Prostate gland (tissue), 2 donors: ENCODE measurements at regions not wholly inside any gene's neighbourhood (a gene's known extent, or its start where the extent isn't known, plus 50 kb on each side); places are given as distances from the start of the nearest gene placed in this dataset.

Experiments used
- DNase-seq: peaks from one replicate; pipeline ENCODE4 v3.0.0-alpha.2; 2019; ENCODE audit warnings: low spot score
- H3K27ac ChIP-seq, 2 donors: fragments of 200-600 bp; sonication (generic); 2 replicates each; pipeline ENCODE4 v1.5.1; 2017 to 2019
- H3K27me3 ChIP-seq: fragments of 200-600 bp; sonication (generic); replicated peaks from 2 replicates; pipeline ENCODE4 v1.5.1; 2019; ENCODE audit not compliant: insufficient read depth
- H3K36me3 ChIP-seq, 2 donors: fragments of 200-600 bp; sonication (generic); 1 replicate in 1 of 2; 2 replicates in 1 of 2; pipeline versions ENCODE4 v1.5.1 to v1.8.1; 2017 to 2019
- H3K4me1 ChIP-seq: fragments of 200-600 bp; sonication (generic); replicated peaks from 2 replicates; pipeline ENCODE4 v1.5.1; 2019
- H3K4me3 ChIP-seq, 2 donors: fragments of 200-600 bp; sonication (generic); 2 replicates each; pipeline ENCODE4 v1.5.1; 2017 to 2019
- H3K9me3 ChIP-seq: fragments of 200-600 bp; sonication (generic); 2 replicates; pipeline ENCODE4 v1.5.1; 2017
- POLR2A ChIP-seq: fragments of 450-650 bp; IDR thresholded peaks from one replicate; pipeline ENCODE4 v1.6.1; 2016; ENCODE audit warnings: antibody characterized with exemption, mild to moderate bottlenecking
- POLR2AphosphoS5 ChIP-seq: sonication (generic); formaldehyde crosslinking; IDR thresholded peaks from one replicate; pipeline ENCODE4 v1.6.1; 2017; ENCODE audit warnings: antibody characterized with exemption
- WGBS: methylation state at CpG from one replicate; pipeline ENCODE4 v1.1.5; 2018; 5-methylcytosine and 5-hydroxymethylcytosine counted together
- intact Hi-C: fragments of 100-400 bp; cut with DNase I; formaldehyde crosslinking; loops from one replicate; pipeline ENCODE4 v1.14.2; 2022
- TF ChIP-seq, protein P1 (sequence below), 4 experiments: fragments of 200-600 bp in 2 of 4; fragments of 450-650 bp in 2 of 4; sonication (generic) in 2 of 4; IDR thresholded peaks; 1 replicate in 3 of 4; 2 replicates in 1 of 4; pipeline ENCODE4 v1.5.1; 2016 to 2019; ENCODE audit warnings: antibody characterized with exemption in 4 of 4, mild to moderate bottlenecking in 2 of 4, moderate library complexity in 2 of 4

DNA sequence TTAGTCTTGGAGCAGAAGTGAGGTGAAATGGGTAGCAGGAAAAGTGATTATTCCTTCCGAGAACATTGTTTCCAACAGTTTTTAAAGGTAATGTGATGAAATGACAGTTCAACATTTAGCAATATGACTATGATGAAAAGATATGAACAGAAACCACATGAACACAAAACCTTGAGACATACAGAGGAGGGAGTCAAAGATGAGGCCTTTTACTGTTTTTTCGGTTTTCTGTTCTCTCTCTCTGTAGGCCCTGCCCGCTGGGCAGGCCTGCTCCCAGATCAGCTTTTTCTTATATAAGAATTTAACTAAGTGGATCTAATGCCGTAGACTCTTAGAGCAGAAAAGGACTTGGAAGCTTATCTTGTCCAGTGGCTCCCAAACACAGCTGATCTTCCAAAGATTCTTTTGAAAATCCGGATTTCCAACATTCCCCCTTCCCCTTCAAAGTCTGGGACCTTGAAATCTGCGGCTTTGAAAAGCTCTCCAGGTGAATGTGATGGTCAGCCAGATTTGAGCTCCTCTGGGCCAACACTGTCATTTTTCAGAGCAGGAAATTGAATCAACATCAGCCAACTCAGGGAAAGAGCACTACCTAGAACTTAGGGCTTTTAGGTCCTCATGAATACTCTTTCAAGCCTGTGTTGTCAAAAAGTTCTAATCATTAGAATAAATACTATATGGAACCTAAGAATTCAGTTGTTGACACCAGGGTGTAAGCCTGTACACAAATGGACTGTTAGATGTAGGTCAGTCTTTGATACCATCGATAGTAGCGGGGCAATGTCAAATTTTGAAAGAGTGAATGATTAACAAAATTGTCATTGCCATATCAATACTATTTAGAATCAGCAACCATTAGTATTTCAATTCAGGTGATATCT is 372.7 kb downstream of the SHQ1 start:
- H3K4me1 ChIP-seq, result no peaks in the 10 kb centered on the region
- TF ChIP-seq, protein P1, sequence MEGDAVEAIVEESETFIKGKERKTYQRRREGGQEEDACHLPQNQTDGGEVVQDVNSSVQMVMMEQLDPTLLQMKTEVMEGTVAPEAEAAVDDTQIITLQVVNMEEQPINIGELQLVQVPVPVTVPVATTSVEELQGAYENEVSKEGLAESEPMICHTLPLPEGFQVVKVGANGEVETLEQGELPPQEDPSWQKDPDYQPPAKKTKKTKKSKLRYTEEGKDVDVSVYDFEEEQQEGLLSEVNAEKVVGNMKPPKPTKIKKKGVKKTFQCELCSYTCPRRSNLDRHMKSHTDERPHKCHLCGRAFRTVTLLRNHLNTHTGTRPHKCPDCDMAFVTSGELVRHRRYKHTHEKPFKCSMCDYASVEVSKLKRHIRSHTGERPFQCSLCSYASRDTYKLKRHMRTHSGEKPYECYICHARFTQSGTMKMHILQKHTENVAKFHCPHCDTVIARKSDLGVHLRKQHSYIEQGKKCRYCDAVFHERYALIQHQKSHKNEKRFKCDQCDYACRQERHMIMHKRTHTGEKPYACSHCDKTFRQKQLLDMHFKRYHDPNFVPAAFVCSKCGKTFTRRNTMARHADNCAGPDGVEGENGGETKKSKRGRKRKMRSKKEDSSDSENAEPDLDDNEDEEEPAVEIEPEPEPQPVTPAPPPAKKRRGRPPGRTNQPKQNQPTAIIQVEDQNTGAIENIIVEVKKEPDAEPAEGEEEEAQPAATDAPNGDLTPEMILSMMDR (IDR thresholded peaks at IDR 0.05), result no peak
- TF ChIP-seq POLR2AphosphoS5 (no peak), POLR2A (no peak)
- no peak overlapping the region for H3K27ac ChIP-seq
- no peak overlapping the region for H3K4me3 ChIP-seq
- 92% methylated on average over 8 of the region's 8 CpGs for WGBS
- H3K36me3 ChIP-seq, result no peaks in the 10 kb centered on the region
- intact Hi-C loops, result no loop called here
- H3K27me3 ChIP-seq, result no peaks in the 10 kb centered on the region
- no peaks in the 10 kb centered on the region for H3K9me3 ChIP-seq
- DNase-seq, result no peak

DNA sequence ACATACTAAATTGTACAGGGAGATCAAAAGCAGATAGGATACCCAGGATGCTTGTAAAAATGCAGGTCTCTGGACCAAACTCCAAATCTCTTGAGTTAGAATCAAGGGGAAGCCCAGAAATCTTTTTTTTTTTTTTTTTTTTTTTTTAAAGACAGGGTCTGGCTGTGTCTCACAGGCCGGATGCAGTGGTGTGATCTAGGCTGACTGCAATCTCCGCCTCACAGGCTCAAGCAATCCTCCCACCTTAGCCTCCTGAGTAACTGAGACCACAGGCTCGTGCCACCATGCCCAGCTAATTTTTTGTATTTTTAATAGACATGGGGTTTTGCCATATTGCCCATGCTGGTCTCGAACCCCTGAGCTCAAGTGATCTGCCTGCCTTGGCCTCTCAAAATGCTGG is 373.5 kb downstream of the SHQ1 start:
- WGBS, result 95% methylated on average over 4 of the region's 4 CpGs
- no peak for TF ChIP-seq POLR2A
- TF ChIP-seq, protein P1 (IDR thresholded peaks at IDR 0.05), result no peak
- TF ChIP-seq POLR2AphosphoS5, result no peak
- intact Hi-C loops, result no loop called here

DNA sequence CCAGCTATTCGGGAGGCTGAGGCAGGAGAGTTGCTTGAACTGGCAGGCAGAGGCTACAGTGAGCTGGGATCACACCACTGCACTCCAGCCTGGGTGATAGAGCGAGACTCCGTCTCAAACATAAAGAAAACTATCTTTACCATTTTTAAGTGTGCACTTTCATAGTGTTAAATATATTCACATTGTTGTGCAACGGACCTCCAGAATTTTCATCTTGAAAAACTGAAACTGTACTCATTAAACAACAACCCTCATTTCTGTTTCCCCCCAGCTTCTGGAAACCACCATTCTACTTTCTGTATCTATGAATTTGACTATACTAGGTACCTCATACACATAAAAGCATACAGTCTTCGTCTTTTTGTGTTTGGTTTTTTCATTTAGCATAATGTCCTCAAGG is 375.1 kb downstream of the SHQ1 start:
- intact Hi-C loops, result no loop called here
- H3K27me3 ChIP-seq, result no peaks in the 10 kb centered on the region

More for the DNA sequence above, 373.5 kb downstream of the SHQ1 start:
- no peak overlapping the region for H3K4me3 ChIP-seq
- DNase-seq, result no peak
- no peaks in the 10 kb centered on the region for H3K9me3 ChIP-seq
- no peaks in the 10 kb centered on the region for H3K36me3 ChIP-seq
- no peaks in the 10 kb centered on the region for H3K4me1 ChIP-seq
- no peaks in the 10 kb centered on the region for H3K27me3 ChIP-seq
- H3K27ac ChIP-seq, result no peak overlapping the region

DNA sequence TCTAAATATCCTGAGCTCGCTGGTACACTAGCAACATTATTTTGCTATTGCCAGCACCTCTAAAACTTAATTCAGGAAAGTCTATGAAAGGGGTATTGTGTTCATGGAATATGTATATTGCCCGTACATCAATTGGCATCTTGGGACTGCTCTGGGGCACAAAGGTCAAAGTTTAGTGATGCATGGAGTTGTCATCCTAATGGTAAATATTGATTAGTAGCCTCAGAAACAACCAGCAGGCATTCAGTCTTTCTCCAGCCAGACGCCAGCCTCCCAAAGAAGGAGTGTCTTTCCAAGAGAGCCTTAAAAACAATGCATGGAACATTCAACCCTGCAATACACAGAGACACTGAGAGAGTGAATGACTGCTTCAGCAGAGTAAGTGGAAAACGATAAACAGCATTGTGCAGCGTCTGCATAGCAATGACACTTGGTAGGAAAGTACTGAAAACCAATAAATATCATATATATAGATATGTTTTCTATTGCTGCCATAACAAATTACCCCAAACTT is 377.3 kb downstream of the SHQ1 start:
- Histone ChIP-seq H3K9me3 (no peaks in the 10 kb centered on the region), H3K4me1 (no peaks in the 10 kb centered on the region), H3K36me3 (no peaks in the 10 kb centered on the region), H3K27me3 (no peaks in the 10 kb centered on the region), H3K27ac (no peak overlapping the region), H3K4me3 (no peak overlapping the region)
- 87% methylated on average over 5 of the region's 5 CpGs for WGBS
- TF ChIP-seq, protein P1 (IDR thresholded peaks at IDR 0.05), result no peak
- TF ChIP-seq POLR2AphosphoS5 (no peak), POLR2A (no peak)
- intact Hi-C loops, result no loop called here
- no peak for DNase-seq

More for the DNA sequence above, 375.1 kb downstream of the SHQ1 start:
- TF ChIP-seq POLR2AphosphoS5, result no peak
- no peak for TF ChIP-seq POLR2A
- TF ChIP-seq, protein P1 (IDR thresholded peaks at IDR 0.05), result no peak
- Histone ChIP-seq H3K36me3 (no peaks in the 10 kb centered on the region), H3K4me1 (no peaks in the 10 kb centered on the region), H3K4me3 (no peak overlapping the region), H3K27ac (no peak overlapping the region), H3K9me3 (no peaks in the 10 kb centered on the region)
- WGBS, result 73% methylated on average over 5 of the region's 5 CpGs
- DNase-seq, result no peak

DNA sequence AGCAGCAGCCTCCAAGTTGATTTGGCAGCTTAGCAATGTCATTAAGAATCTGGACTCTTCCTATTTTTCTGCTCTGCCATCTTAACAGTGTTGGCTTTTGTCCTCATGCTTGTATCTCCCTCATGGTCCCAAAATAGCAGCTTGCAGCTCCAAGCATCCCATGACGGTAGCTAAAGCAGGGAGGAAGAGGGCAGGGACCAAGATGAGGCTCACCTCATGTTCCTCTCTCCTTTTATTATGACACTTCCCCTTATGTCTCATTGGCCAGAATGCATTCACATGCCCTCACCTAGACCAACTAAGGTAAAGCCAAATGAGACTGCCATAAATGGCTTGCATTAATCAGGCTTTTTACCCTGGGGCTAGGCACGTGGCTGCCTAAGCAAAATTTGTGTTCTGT is 382.4 kb downstream of the SHQ1 start:
- Histone ChIP-seq H3K9me3 (no peaks in the 10 kb centered on the region), H3K27ac (no peak overlapping the region), H3K4me3 (no peak overlapping the region), H3K4me1 (no peaks in the 10 kb centered on the region), H3K36me3 (no peaks in the 10 kb centered on the region), H3K27me3 (no peaks in the 10 kb centered on the region)
- TF ChIP-seq POLR2AphosphoS5 (no peak), POLR2A (no peak)
- TF ChIP-seq, protein P1 (IDR thresholded peaks at IDR 0.05), result no peak
- intact Hi-C loops, result no loop called here
- no peak for DNase-seq
- 48% methylated on average over 2 of the region's 2 CpGs for WGBS
